Fibroblast of skin of right biceps (primary cell): ENCODE measurements at regions not wholly inside any gene's neighbourhood (a gene's known extent, or its start where the extent isn't known, plus 50 kb on each side); places are given as distances from the start of the nearest gene placed in this dataset.

Source experiments
- DNase-seq: peaks from one replicate; pipeline ENCODE4 v3.0.0-alpha.2; 2013

DNA sequence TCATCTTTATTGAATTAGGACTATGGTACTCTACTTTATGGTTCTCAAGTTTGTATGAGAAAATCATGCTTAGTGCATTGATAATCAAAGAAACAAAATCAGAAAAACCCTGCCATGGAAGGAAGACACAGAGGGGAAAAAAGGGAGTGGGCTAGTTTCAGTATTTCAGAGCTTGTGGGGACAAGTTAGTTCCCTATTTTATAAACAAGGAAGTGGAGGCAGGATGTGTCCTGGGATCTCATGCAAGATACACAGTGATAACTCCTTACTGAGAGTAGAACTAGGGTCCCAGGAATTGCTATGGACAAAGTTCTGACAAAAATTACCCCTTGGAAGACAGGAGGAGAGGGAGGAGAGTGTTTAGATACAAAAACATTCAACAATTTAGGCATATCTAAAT is 1277.3 kb downstream of the UQCRFS1 start:
- DNase-seq, result no peak

DNA sequence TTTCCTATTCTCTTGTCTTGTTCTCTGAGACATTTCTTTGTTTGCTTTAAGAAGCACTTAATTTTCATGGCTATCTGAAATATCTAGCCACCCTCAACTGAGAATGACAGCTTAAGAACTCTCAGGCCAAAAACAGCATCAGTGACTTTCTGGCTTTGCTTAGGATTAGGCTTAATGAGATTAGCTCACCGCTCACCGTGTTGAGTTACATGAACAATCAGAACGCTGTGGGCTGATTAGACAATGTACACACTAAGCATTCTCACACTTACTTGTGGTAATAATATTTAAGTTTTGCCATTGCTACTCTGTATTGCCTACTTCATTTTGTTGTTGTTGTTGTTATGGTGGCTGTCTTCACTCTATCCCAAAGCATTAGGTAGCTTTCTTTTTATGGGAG is 1283.6 kb downstream of the UQCRFS1 start:
- no peak for DNase-seq

DNA sequence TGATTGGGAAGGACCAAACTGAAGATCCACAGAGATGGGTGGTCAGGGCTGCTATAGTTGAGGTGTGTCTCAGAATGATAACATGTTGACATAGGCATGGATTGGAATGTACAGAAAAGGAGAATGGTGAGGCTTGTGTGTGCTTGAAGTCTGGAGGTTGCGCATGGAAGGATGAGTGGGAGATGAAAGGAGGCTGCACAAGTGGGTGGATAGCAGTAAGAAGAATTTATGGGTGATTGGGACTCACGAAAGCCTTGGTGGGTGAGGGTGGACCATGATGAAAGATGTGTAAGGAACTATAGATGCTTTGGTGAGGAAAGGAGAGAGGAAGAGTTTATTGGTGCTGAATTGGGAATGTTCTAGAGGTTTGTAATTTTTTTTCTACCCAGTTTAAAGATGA is 1287.7 kb downstream of the UQCRFS1 start:
- no peak for DNase-seq

DNA sequence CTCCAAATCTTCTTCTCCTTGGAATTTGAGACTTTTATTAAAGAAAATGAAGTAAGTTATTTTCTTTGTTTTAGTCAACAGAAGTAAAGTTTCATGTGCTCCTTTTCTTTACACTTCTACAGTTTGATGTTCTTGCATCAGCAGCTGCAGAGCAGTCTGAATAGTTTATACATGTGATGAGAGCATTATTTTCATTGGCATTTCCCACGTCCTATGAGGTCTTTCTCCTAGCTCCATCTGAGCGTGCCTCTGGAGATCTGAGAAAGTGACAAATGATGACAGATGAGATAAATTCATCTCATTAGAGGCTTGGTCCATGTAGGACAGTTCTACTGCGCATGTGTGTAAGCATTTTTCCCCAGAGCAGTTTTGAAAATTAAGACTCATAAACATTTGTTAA is 1290.0 kb downstream of the UQCRFS1 start:
- no peak for DNase-seq

DNA sequence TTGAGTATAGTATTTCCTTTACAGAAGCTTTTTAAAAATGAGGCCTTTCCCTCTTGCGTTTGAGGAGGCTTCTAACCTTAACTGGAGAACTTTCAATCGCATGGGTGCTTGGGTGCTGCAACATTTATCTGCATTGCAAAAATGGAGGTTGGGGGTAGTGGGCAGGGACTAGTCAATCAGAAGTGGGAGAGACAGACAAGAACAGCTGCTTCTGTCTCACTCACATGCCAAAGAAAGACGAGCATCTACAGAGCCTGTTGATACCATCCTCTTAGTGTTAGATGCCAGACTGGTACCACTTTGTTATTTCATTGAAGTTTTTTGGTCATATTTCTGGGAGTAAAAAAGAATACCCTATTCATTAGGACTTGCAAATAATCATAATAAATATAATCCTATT is 1292.2 kb downstream of the UQCRFS1 start:
- no peak for DNase-seq

DNA sequence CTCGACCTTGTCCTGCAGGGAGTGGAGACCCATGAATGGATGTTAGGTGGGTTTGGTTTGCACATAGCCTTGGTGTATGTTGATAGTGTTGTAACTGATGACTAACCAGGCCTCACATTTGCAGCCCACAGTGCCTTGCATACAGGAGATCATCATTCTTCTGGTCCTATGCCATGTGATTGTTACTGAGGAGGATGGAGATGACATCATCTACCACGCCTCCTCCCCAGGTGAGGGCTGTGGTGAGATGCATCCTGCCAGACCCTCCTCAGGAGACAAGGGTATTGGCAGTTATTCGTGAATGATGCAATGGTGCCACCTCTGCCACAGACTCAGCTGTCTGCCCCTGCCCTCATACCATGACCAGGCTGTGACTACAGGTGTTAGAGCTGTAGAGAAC is 1294.1 kb downstream of the UQCRFS1 start:
- DNase-seq, result no peak

DNA sequence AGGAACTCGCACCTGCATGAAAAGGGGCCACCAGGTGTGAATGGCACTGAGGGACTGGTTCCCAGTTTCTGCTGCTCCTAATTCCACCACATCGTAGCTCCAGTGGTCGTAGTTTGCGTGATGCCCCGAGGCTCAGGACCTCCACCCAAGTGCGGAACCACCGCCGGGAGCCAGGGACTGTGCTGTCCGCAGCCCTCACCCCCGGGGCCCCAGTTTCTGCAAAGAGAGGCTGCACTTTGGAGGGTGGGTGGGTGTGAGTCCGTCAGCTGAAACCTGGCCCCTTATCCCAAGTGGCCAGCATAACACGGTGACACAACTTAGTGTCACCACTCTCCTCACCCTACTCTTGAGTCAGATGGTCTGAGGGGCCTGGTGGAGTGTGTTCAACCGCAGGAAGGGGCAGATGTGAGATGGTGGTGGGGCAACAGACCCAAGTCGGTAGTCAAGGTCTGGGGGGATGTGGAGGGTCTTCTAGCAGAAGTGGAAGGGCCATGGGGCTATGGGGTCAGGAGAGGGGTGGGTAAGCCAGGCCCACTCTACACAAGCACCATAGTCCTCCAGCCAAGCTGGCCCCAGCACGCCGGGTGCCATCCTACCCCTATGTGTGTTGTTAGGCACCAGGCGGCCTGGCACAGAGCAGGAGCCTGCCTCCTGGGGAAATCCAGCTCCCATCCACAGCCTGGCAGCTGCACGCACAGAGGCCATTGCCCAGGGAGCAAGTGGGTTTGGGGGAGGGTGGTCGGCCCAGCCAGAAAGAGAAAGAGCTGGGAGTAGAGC is 1301.6 kb downstream of the UQCRFS1 start:
- DNase-seq, result no peak

DNA sequence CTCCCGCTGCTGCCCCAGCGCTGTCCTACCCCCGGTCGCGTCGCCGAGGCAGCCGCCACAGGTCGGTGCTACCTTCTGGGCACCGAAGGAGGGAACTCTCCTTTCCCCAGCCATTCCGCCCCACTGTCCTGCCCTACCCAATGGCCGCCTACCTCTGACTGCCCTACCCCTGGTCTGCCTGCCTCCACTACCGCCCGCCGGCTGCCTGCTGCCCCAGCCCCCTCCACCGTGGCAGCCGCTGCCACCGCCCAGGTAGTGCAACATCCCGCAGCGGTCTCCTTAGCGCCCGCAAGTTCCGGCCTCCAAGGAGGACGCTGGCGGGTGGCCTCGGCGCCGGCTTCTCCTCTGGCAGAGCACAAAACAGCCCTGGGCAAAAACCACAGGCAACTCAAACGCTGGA is 1303.1 kb downstream of the UQCRFS1 start:
- DNase-seq, result no peak

DNA sequence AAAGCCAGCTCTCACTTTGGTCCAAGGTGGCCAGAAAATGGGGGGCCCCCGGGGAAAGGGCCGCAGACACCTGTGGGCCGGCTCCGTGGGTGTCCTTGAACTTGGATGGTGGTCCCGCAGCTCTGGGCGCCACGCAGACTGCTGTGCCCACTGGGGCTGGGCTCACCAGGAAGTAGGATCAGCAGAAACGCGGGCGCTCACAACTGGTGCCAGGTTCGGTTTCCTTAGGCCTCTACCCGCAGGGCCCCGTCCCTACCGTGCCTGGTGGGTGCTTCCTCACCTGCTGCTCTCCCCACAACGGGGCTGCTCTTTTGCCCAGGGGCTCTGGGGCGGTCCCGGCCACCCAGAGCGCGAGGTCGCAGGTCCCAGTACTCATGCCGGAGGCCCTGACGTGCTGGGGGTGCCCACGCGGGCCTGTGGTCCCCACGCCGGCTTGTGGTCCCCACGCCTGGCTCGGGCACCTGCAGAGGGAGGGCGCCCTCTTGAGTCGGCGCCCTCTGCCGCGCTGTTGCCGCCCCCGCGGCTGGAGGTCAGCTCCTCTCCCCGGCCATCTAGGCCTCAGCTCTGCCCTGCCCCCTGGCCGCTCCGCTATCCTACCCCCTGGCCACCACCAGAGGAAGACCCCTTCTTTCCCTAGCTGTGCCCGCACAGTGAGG is 1303.6 kb downstream of the UQCRFS1 start:
- no peak for DNase-seq

DNA sequence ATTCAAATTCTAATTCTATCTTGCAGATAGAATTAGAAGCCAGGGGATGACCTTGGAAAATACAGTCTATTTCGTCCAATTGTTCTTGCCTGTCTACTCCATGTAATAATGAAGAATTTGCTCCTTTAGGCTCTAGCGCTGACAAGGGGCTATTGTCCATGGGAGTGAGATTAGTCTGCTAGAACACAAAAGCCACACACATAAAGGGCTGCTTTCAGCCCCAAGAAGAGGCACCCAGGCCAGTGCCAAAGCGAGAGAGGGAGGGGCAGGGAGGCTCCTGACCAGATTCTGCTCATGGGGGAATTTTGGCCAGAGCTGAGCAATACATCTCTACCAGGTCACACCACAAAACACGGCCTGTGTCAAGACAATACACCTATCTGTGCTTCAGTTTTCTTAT is 1306.9 kb downstream of the UQCRFS1 start:
- DNase-seq, result no peak

DNA sequence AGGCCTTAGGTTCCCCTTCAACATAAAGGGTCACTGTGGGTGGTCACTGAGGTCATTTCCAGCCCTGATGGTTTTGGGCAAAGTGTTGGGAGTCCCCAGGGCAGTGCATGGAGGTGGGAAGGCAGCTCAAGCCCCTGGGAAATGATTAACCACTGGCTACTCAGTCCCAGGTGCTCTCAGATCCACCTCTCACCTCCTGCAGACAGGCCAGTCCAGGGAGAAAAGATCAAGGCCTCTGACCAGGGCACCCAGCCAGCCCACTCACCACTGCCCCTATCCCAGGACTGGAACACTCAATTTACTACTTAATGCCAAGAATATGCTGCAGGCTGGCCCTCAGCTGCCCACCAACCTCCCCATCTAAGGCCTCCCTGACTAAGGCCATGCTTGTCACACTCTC is 1307.9 kb downstream of the UQCRFS1 start:
- no peak for DNase-seq

DNA sequence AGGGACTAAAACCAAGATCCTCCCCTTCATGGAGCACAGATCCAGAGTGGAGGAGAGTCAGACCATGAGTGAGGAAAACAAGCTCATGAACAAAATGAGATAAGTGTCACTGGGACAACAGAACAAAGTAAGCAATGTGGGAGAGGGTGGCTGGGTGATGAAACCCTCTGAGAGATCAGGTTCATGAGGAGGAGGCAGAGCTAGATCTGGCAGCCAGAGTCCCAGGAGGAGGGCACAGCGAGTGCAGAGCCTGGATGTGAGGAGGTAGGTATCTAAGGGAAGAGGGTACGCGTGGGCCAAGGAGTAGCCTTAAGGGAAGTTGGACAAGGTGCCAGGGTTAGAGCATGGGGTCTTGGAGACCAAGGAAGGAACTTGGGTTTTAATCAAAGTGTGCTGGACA is 1311.9 kb downstream of the UQCRFS1 start:
- DNase-seq, result no peak

DNA sequence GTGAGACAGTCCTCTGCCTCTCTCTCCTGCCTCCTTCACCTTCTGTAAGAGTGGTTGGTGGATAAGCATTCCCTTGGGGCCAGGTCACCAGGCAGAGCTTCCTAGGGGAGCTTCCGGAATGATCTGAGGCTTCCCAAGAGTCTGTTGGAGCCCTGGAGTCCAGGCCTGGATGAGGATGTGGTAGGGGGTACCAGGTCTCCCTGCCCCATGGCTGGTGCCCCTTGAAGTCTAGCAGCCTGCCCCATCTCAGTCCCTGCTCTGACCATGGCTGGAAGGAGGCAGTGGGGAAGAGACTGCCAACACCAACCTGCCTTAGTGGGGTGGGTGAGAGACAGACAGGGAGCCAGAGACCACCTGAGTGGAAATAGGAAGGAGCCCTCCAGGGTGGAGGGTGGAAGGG is 1316.9 kb downstream of the UQCRFS1 start:
- no peak for DNase-seq

DNA sequence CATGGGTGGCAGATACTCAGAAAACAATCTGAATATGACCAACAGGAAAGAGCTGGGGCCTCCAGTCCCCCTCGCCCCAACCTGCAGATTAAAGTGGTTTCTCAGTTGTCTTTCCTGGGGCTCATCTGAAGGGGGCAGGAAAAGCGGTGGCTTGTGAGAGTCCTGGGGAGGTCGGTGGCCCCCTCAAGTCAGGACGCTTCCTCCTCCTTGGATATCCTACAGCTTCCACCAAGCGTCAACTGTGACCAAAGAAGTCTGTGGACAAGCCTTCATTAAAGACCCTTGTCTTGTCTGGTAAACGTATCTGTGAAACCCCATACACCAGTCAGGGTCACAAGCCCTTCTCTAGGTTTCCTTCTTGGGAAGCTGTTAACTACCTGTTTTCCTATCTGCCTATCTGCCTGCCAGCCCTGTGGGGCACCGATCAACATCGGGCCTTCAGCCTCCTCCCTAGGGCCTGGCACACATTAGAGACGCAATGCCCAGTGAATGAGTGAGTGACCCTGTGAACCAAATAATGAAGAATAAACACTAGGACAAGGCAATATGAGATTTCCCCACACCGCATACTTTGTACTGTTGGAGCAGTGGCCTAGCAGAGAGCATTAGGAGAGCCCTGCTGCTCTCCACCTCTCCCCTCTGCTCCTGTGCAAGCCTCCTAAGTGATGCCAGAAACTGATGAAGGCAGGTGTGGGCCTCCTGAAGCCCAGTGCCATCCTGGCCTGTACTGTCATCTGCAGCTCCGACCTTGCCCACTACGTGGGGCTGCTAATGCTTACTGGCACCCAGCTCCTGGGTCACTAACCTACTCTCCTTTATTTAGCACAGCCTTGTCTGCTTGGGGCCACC is 1317.8 kb downstream of the UQCRFS1 start:
- DNase-seq, result no peak

DNA sequence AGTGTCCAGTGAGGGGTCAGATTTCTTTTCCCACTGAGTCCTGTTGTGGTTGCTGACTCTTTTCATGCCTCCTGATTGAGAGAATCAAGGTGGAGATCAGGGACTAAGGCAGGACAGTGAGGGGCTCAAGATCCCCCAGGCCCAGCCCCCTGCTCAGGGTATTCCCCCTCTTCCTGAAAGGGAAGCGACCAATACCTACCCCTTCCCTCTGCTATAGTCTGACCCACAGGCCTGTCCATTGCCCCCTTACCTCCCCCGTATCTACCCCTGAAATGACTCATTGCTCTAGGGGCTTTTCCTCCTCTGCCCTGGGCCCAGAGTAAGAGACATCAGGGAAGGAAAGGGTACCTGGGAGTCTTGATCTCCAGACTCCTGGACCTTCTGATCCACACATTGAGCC is 1320.5 kb downstream of the UQCRFS1 start:
- DNase-seq, result no peak

DNA sequence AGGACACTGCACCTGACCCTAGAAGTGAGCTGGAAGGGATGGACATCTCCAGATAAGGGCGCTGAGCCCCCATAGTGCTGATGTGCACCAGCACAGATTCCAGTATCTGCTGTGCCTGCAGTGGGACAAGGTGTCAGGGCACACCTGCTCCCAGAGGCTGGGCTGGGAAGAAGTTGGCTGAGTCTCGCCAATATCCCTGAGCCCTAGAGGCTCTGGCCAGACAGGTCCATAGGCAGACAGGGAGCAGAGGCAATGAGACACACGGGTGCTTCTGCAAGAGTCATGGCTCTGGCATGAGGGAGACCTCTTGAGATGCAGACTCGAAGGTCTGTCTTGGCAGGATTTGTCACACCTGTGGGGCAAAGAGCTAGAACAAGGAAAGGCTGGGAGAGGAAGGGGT is 1321.5 kb downstream of the UQCRFS1 start:
- no peak for DNase-seq

DNA sequence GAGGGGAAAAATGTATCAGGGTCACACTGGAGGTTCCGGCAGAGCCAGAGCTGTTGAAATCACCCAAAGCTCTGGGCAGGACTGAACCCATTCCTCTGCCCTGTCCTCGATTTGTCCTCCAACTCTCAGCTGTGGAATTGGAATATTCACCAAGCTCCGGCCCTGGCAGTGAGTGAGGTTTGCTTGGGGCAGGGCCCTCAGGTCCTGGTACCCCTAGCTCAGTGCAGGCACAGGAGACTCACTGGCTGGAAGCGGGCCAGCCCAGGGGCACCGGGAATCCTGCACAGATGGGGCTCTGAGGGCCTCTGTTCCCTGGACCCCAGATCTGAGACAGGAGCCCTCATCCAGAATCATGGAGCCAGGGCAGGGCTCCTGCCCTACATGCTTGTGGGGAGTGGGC is 1322.3 kb downstream of the UQCRFS1 start:
- DNase-seq, result no peak

DNA sequence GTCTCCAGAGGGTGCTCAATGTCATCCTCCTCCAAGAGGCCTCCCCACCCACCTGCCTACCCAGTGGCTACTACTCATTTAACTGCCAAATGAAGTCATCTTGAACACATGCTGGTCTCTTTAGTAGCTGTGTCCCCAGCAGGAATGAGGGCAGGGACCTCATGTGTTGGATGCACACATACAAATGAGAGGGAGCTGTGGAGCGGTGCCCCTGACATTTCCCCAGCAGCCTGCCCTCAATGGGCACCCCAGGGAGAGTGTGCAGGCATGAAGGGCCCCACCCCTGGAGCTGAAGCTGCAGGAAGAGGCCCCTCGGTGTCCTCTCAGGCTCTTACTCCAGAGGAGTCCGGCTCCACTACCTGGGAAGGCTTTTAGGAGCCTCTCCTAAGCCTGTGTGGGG is 1322.7 kb downstream of the UQCRFS1 start:
- DNase-seq, result no peak

DNA sequence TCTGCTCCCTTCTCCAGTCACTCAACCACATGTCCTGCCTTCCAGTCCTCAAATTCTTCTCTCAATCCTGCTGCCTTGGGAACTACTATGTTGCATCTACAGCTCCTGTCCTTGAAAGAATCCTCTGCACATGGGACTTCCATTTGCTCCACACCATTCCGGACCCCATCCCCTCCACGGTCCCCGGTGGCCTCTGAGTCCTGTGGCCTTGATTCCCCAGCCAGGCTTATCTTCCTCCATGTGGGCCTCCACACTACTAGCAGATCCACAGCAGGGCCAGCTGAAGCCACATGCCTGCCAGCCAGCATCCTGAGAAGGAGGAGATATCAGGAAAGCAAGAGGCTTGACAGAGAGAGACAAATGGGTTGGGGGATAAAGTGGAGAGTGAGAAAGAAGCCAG is 1323.8 kb downstream of the UQCRFS1 start:
- DNase-seq, result no peak

DNA sequence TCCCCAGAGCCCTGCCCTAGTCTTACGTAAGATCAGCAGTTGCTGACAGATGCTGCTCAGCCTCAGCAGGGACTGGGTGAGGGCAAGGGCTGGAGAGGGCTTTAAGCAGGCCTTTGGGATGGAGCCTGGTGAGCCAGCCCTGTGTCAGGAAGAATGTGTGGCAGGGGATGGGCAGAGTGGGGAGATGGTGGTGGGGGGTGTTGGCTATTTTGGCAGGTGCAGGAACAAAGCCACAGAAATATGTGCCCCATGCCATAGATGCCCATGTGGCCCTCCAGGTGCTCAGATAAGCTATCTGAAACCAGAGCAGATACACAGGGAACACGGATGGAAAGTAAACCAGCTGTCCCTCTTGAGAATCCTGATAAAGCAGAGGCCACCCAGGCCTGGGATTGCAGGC is 1325.0 kb downstream of the UQCRFS1 start:
- no peak for DNase-seq

DNA sequence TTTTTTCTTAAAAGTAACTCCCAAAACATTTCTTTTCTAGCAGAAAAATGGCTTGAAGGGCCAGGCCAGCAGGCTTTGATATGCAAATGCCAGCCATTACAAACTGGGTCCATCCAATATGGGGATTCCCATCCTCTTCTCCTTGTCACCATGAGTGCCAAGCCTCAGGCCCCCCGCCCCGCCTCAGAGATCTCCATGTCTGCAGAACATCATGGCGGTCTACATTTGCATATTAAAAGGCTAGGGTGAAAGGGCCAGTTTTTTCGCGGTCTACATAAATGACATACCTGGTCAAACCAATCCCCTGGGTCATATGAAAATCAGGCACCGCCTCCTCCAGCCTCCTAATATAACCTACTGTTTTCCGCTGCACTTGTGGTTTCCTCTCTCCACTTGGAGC is 1327.6 kb downstream of the UQCRFS1 start:
- DNase-seq, result no peak

DNA sequence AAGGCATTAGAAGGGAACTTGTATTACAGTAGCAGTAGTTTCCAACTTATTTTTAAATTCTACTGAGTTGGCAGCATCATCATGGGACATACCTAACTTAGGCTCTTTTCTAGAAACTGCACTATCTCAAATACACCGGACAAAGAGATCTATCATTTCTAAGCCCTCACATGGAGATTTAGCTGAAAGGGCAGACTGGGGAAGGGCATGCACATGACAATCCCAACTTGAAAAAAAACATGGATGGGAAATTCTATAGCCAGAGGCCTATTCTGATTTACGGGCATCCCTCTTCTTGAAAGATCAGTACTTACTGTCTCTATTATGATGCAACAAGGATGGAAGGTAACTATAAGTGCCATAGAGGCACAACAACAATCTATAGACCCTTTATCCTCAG is 1328.6 kb downstream of the UQCRFS1 start:
- DNase-seq, result no peak

DNA sequence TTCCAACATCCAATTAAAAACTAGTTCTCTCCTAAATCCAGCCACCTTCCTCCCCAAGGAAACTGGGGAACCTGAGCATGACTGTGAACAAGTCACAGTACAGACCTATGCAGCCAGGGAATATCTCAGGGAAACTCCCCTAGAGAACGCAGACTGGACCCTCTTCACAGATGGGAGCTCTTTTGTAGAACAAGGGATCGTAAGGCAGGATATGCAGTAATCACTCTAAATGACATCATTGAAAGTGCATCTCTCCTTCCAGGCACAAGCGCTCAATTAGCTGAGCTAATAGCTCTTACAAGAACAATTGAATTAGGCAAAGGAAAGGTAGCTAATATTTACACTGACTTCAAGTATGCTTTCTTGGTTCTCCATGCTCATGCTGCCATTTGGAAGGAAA is 1331.7 kb downstream of the UQCRFS1 start:
- no peak for DNase-seq

DNA sequence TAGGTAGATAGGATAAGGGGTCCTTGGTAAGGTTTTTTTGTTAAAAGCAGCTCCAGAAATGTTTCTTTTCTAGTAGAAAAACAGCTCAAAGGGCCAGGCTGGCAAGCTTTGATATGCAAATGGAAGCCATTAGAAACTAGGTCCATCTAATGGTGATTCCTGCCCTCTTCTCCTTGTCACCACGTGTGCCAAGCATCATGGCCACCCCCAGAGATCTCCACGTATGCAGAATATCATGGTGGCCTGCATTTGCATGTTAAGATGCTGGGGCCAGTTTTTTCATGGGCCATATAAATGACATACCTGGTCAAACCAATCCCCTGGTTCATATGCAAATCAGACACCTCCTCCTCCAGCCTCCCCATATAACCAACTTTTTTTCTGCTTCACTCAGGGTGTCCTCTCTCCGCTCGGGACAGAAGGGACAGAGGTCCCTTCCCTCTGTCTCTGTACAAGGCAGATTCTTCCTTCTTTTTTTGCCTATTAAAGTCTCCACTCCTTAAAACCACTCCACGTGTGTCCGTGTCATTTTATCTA is 1335.9 kb downstream of the UQCRFS1 start:
- no peak for DNase-seq
